ENCODE measurements at regions not wholly inside any gene's neighbourhood (a gene's known extent, or its start where the extent isn't known, plus 50 kb on each side); places are given as distances from the start of the nearest gene placed in this dataset.

DNA sequence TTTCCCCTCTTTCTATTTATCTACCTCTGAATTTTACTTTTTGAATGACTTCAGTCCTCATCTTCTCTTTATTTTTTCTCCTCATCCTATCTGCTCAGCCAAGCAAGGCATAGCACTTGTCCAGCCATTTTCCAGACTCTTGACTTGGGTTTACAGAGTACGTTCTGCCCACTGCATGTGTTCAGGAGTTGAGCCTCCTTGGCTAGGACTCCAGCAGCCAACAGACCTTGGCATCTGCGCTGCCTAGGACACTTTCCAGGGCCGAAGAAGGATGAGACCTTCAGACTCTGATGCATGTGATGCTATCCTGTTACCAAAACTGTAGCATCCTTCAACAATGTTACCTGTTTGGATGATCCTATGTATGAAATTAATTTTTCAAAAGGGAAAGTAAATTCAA, 59.7 kb downstream of the HES1 start:
- TF ChIP-seq SUZ12 (IDR thresholded peaks at IDR 0.05; ENCODE audit: extremely low read depth, insufficient read depth, insufficient read length) (no peak), YY1 (IDR thresholded peaks at IDR 0.05; ENCODE audit: insufficient read depth, insufficient read length) (no peak), ZNF274 (IDR thresholded peaks at IDR 0.05; ENCODE audit: low read depth, low read length) (no peak)
